Endothelial cell (in vitro differentiated cells): ENCODE measurements at regions not wholly inside any gene's neighbourhood (a gene's known extent, or its start where the extent isn't known, plus 50 kb on each side); places are given as distances from the start of the nearest gene placed in this dataset.
"Not testable (repeated sequence)": the region's sequence is repeated elsewhere in the genome, so short reads cannot be mapped to it uniquely, and the experiment has no call there.

Source experiments
- DNase-seq: peaks from one replicate; pipeline ENCODE4 v3.0.0; 2021; ENCODE audit warnings: low spot score
- H3K27ac Mint-ChIP-seq: one replicate; pipeline ENCODE4 v1.8.0; 2021; ENCODE audit warnings: mixed read lengths, inconsistent platforms; ENCODE audit not compliant: unreplicated experiment
- H3K27me3 Mint-ChIP-seq: one replicate; pipeline ENCODE4 v1.8.0; 2021; ENCODE audit warnings: mild to moderate bottlenecking, moderate library complexity, mixed read lengths, inconsistent platforms; ENCODE audit not compliant: unreplicated experiment
- H3K36me3 Mint-ChIP-seq: one replicate; pipeline ENCODE4 v1.8.0; 2021; ENCODE audit warnings: mild to moderate bottlenecking, low read depth, mixed read lengths, inconsistent platforms; ENCODE audit not compliant: unreplicated experiment
- H3K4me1 Mint-ChIP-seq: one replicate; pipeline ENCODE4 v1.8.0; 2021; ENCODE audit warnings: mild to moderate bottlenecking, mixed read lengths, inconsistent platforms; ENCODE audit not compliant: unreplicated experiment
- H3K4me3 Mint-ChIP-seq: one replicate; pipeline ENCODE4 v1.8.0; 2021; ENCODE audit warnings: mild to moderate bottlenecking, mixed read lengths, inconsistent platforms; ENCODE audit not compliant: unreplicated experiment
- H3K9me3 Mint-ChIP-seq: one replicate; pipeline ENCODE4 v1.8.0; 2021; ENCODE audit warnings: mixed read lengths, inconsistent platforms; ENCODE audit not compliant: unreplicated experiment
- TF ChIP-seq, protein P1 (sequence below): fragments of 200-600 bp; sonication (generic); IDR thresholded peaks from one replicate; pipeline ENCODE4 v1.5.0; 2021; ENCODE audit warnings: antibody characterized with exemption; ENCODE audit not compliant: unreplicated experiment

DNA sequence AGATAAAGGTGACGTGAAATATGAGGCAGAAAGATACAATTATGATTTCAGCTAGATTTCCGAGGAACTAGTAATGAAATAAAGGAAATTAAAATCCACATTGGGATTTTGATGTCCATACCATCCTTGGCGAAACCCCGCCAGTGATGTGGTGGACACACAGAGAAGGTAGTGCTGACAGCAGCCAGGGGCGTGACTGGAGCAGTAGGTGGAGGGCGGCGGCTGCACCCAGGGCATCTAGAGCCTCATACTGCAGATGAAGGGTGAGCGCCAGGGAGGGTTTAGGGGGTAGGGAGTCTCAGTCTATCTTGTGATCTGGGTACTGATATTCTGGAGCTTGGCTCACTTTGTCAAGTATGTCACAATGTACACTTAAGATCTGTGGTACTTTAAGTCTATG lies 855.5 kb upstream of the POM121L12 start:
- Mint-ChIP-seq H3K4me1 (no peaks in the 10 kb centered on the region), H3K9me3 (no peaks in the 10 kb centered on the region), H3K27me3 (no peaks in the 10 kb centered on the region), H3K27ac (no peak overlapping the region), H3K36me3 (no peaks in the 10 kb centered on the region), H3K4me3 (no peak overlapping the region)
- TF ChIP-seq, protein P1, sequence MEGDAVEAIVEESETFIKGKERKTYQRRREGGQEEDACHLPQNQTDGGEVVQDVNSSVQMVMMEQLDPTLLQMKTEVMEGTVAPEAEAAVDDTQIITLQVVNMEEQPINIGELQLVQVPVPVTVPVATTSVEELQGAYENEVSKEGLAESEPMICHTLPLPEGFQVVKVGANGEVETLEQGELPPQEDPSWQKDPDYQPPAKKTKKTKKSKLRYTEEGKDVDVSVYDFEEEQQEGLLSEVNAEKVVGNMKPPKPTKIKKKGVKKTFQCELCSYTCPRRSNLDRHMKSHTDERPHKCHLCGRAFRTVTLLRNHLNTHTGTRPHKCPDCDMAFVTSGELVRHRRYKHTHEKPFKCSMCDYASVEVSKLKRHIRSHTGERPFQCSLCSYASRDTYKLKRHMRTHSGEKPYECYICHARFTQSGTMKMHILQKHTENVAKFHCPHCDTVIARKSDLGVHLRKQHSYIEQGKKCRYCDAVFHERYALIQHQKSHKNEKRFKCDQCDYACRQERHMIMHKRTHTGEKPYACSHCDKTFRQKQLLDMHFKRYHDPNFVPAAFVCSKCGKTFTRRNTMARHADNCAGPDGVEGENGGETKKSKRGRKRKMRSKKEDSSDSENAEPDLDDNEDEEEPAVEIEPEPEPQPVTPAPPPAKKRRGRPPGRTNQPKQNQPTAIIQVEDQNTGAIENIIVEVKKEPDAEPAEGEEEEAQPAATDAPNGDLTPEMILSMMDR: no peak
- DNase-seq: no peak

DNA sequence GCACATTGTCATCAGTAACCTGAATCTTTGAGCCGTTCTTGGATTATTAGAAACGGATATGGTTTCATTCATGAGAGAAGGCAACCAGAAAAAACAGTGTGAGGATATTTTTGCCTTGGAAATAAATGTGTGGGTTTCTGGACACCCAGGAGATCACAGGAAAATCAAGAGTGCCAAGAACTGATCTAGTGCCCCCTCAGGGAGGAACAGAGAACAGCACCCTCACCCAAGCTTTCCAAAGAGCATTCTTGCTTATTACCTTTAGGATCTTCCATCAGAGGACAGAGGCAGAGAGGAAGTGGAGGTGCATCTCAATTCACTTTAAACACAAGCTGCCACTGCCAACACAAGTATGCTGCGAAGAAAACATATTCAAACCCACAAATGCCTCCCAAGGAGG lies 851.5 kb upstream of the COBL start:
- DNase-seq: peak; percentile 11
- H3K27ac Mint-ChIP-seq: no peak overlapping the region
- no peak overlapping the region for H3K4me3 Mint-ChIP-seq
- H3K4me1 Mint-ChIP-seq: peaks cover 3% of the 10 kb centered on the region
- TF ChIP-seq, protein P1: peak; percentile 37
- no peaks in the 10 kb centered on the region for H3K36me3 Mint-ChIP-seq
- no peaks in the 10 kb centered on the region for H3K9me3 Mint-ChIP-seq
- no peaks in the 10 kb centered on the region for H3K27me3 Mint-ChIP-seq

DNA sequence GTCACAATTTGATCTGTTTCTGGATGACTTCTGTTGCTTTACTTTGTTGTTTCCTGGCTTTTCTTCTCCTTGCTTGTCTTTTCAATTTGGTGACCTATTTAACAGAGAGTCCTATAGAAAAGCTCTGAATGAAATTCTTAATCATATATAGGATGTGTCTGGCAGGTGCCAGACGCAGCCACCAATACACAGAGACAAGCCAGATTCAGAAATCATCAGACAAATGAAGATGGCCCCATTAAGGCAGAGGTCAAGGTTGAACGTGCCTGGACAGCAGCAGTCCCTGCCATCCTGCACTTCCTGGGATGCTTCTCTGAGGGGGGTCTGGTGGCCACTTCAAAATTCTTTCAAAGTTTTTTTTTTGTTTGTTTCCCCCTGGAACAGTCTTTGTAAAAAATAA lies 846.7 kb upstream of the COBL start:
- Mint-ChIP-seq H3K9me3 (no peaks in the 10 kb centered on the region), H3K4me1 (peaks cover 3% of the 10 kb centered on the region), H3K27ac (no peak overlapping the region), H3K4me3 (no peak overlapping the region), H3K36me3 (no peaks in the 10 kb centered on the region), H3K27me3 (no peaks in the 10 kb centered on the region)
- DNase-seq: no peak
- TF ChIP-seq, protein P1: no peak

DNA sequence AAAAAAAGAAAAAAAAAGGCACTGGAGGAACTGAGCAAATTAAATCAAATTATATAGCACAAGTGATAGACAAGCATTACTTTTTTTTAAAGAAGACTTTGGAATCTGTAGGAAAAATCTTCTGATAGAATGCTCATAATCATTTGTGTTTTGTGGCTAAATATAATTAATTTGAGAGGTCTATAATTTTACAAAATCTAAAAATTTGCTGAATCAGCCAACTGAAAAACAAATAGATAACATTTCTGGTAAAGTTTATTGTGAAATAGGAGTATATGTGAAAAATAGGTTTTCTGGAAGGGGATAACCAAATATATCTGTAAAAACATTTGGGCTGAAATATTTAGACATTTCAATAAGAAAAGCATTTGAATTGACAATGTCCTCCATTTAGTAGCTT lies 844.9 kb upstream of the COBL start:
- Mint-ChIP-seq H3K36me3 (no peaks in the 10 kb centered on the region), H3K9me3 (no peaks in the 10 kb centered on the region), H3K4me1 (no peaks in the 10 kb centered on the region), H3K4me3 (no peak overlapping the region), H3K27me3 (no peaks in the 10 kb centered on the region), H3K27ac (no peak overlapping the region)
- DNase-seq: no peak
- TF ChIP-seq, protein P1: no peak

DNA sequence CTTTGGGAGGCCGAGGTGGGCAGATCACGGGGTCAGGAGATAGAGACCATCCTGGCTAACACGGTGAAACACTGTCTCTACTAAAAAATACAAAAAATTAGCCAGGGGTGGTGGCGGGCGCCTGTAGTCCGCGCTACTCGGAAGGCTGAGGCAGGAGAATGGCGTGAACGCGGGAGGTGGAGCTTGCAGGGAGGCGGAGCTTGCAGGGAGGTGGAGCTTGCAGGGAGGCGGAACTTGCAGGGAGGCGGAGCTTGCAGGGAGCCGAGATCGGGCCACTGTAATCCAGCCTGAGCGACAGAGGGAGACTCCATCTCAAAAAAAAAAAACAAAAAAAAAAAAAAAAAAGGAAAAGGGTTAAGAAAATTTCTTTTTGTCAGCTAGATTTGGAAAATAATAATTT lies 842.8 kb upstream of the COBL start:
- not testable (repeated sequence) for H3K4me3 Mint-ChIP-seq, DNase-seq, H3K36me3 Mint-ChIP-seq, H3K4me1 Mint-ChIP-seq, H3K27me3 Mint-ChIP-seq, H3K27ac Mint-ChIP-seq, H3K9me3 Mint-ChIP-seq

DNA sequence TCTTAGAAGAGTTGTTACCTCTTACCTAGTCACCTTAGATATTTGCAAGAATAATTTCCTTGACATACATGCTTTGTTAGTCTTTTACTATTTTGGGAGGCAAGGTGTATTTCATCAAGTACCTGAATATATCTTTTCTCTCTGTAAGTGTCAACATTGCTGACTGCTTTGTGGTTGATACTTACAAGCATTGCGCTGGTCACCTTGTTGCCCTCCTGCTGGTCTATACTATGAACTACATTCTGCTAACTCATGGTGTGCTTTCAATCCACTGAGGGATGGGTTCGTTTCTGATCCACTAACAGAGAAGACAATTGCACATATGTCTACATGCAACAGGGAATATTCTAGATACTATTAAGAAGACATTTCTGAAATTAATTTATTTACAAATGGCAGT lies 837.8 kb upstream of the COBL start:
- TF ChIP-seq, protein P1: peak; percentile 62
- DNase-seq: no peak

More for the DNA sequence above, 837.8 kb upstream of the COBL start:
- Mint-ChIP-seq H3K27ac (no peak overlapping the region), H3K27me3 (peaks cover 1% of the 10 kb centered on the region), H3K4me3 (no peak overlapping the region), H3K4me1 (no peaks in the 10 kb centered on the region), H3K9me3 (no peaks in the 10 kb centered on the region), H3K36me3 (no peaks in the 10 kb centered on the region)
